Cerebellar cortex (tissue), 1 donor: ENCODE measurements at regions not wholly inside any gene's neighbourhood (a gene's known extent, or its start where the extent isn't known, plus 50 kb on each side); places are given as distances from the start of the nearest gene placed in this dataset.

Experiments
- DNase-seq: peaks from one replicate; pipeline ENCODE4 v3.0.0-alpha.2; 2015; ENCODE audit warnings: low spot score

DNA sequence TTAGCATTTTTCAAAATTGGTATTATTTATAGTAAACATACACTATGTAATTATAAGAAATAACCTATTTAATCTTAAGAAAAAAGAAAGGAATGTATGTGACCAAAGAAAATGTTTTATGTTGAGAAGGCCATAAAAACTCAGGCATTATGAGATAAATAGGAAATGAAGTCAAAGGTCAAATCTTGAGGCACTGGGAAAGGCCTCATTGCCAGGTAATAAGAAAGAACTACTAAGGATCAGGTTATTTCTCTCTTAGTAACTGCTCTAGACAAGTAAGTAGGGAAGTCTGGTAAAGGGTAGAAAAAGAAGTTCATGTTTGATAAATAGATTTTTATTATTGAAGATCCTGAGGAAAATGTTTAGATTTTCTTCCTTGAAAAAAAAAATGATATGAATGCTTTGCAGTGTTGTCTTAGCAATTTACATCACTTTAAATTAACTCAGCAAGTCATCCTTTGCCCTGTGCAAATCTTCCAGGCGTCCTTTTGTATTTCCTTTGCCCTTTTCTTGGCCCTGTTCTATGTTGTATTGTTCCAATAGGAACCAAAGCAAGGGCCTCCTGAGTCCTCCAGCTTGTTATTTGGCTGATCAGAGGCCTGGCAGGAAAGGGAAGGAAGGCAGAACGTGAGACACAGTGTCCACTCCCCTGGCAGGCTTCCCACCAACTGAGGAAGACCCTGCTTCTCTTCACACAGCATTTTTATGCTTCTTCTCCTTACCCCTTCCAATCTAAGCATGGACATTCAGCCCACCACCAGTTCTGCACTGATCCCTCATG is 260.4 kb upstream of the MIR17HG start:
- peak; percentile 42 for DNase-seq

DNA sequence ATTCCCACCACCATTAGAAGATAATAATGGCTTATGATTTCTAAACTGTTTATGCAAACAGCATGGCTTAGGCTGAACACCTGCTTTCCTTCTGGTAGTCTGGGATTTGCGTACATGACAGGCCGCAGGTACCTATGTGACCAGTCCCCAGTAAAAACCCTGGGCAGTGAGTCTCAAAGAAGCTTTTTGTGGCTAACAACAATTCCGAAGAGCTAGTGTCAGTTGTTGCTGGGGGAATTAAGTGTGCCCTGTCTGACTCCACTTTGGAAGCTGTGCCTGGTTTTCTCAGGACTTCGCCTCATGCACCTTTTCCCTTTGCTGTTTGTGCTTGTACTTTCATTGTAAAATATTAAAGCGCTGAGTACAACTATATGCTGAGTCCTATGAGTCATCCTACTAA is 250.2 kb upstream of the MIR17HG start:
- DNase-seq: no peak

DNA sequence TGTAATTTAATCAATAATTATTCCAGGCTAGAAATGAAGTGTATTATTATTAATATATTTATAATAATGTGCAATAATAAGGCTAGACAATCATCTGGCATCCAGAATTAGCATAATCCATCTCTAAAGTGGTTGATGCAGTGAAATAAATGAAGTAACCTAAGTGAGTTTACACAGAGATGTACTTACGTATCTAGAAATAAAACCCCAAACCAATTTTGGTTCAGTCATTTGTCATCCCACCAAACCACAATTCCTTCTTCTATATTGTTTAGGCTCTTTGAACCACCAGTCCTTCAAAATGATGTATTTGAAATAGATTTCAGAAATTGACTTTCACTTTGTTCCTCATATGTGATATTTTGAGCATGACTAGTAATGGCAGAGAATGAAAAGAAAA is 247.6 kb upstream of the MIR17HG start:
- DNase-seq: no peak

DNA sequence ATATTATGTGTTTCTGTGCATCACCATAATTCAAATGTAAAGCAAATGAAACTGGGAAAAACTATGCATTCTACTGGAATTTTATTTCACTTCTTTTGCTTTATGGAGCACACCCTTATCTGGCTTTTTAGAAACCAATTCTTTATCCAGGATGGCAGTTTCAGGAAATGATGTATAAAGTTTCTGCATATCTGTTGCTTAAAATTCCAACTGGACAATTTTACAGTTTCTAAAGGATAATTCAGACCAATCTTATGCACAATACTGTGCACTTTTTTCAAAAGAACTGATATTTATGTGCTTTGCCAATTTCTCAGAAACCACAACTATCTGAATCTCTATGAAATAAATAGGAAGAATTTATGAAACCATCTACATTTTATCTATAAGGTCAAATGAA is 246.5 kb upstream of the MIR17HG start:
- no peak for DNase-seq

DNA sequence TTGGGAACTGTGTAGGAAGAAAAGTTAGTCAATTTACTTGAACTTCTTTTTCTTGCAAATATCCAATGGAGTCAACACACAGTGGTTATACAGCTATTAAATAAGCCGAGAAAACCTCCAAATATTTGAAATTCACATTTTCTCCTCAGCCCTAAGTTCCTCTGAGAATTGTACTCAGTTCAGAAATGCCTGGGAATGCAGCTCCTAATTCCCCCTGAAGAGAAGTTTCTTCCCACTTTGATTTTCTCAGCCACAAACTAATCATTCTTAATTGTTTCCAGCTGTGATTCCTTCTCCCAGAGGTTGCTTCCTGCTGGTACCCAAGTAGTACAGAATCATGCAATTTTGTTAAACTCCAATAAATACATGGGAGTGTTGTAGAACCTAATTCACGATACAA is 246.1 kb upstream of the MIR17HG start:
- DNase-seq: peak; percentile 50

DNA sequence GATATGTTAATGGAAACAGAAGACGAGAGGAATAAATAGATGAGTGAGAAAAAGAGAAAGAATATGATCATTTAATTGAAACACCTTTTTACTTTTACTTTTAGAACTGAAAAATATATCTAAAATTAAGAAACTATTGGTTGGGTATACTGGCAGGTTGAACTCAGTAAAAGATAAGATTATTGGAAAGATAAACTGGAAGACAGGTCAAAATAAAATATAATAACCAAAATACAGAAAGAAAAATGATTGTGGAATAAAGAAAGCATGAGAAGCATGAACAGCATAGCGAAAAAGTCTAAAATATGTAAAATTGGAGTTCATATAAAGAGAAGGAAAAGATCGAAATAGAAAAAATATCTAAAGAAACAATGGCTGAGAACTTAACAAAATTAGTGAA is 242.2 kb upstream of the MIR17HG start:
- no peak for DNase-seq

DNA sequence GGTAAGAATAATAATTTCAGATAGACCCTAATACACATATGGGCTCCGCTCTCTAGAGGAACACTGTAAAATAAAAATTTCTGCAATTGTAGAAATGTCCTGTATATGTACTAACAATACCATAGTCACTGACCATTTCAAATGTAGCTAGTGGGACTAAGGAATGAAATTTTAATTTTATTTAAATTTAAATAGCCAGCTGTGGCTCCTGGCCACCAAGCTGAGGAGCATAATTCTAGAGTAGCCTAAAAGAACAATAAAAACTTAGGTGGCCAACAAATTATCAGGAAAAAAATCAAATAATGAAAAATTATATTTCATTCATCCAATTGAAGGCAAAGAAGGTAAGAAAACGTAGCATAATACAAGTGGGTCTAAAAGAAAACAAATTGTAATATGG is 240.9 kb upstream of the MIR17HG start:
- DNase-seq: no peak

DNA sequence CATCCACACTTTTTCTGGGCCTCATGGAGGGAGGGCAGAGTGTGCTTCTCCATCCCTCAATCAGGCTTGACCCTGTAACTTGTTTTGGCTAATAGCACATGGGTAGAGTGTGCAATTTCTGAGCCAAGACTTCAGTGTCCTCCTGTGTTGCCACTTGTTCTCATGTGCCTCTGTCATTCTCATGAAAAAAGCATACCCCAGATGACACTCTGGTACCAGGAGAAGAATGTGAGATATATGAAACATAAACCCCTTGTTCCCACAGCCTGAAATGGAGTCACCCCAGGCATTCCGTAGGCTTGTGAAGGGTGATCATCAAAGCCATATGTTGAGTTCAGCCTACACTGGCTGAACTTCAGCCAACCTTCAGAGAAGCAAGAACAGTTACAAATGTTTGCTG is 239.2 kb upstream of the MIR17HG start:
- DNase-seq: no peak

DNA sequence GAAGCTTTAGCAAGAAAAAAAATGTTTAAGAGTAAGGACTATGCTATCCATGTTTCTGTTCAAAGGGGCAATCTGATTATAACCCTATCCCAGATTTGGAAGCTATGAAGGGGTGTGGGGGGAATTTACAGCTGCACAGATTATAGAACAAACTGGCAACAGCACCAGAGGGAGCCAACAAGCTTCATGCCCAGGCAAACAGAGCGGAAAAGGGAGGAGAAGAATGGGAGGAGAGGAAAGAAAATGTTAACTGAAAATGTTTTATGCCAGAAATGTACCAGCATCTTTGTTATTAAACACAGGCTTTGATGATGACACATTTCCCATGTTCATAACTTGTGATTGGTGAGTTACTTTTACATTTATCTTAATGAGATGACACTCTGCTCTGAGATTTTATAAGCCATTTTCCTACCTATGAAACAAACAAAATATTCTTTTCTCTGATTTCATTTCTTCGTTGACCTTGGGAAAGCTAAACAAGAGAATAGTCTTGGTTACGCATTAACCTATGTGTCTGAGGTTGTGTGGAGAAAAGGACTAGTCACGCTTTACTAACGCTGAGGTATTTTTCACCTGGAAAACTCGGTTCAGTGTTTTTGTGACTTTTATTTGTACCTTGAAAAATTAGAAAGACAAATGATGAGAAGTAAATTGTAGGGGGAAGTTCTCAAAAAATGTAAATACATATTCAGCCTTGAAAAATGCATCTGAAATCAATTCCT is 235.8 kb upstream of the MIR17HG start:
- peak; percentile 44 for DNase-seq

DNA sequence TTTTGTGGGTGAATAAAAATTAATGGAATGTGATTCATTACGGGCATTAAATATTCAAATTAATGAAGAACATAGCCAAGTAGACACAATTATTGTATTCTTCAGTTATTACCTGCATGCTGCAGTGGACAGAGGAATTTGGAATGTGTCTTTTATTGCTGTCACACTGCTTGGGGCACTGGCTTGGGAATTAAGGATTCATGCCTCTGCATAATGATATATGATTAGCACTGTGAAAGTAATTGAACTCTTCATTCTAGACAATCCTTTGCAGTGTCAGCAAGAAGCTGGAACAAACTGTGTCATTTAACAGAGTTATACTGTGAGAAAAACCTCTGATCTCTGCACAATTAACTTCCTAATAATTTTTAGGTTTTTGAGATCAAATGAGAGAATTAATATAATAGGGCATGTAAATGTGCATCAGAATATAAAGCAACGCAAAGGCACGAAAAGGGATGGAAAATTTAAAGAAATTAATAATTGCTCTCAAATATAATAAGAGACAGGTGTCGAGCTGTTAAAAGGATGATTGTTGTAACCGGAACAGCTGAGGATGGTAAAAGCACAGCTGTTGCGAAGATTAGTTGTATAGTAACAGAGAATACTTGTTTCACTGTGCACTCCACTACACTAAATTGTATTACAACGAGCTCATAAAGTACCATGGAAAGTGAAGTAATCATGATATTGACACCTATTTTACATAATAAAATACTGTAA is 235.1 kb upstream of the MIR17HG start:
- peak; percentile 56 for DNase-seq

DNA sequence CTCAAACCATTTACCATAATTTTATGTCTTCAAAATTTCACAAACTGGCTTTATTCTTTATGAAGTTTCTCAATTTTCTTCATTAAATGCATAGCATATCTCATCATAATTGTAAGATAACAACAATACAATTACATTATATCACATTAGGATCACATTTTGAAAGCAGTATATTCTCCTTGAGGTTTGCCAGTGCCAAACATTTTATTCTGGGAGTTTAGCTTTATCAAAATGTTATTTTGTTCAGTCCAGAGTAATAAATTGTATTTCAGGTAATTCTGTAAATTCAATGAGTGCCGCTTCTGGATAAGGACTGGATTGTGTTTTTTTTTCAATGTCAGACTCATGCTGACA is 234.6 kb upstream of the MIR17HG start:
- no peak for DNase-seq

DNA sequence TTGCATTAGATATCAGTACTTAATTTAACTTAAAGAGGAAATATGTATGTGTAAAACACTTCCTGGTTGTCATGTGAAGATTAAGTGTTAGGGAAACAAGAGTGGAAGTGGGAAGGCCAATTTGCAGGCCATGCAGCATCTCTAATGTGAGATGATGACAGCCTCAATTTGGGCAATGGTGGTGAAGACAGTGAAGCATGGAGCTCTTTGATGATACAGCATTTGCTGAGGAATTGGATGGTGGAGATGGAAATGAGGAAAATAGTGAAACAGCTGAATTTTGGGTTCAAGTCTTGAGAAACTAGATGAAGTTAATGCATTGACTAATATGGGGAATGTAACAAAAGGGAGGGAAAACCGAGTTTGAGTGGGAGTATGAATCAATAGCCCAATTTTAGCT is 231.7 kb upstream of the MIR17HG start:
- DNase-seq: no peak

DNA sequence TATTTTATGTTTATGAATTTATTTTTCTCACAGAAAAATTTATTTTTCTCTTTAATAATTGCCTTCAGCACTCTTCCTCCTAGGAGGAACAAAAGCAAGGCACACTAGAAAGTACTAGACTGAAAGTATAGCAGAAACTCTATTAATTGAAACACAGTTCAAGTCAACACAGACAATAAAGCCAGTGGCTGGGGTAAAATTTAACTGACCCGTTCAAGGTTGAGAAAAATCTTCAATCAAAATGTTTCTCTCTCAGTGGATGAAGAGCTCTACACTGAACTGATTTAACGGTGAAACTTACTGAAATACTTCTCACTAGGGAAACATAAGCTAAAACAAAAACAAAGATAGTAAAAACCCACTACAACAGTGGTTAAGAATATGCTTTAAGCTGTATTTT is 230.1 kb upstream of the MIR17HG start:
- no peak for DNase-seq

DNA sequence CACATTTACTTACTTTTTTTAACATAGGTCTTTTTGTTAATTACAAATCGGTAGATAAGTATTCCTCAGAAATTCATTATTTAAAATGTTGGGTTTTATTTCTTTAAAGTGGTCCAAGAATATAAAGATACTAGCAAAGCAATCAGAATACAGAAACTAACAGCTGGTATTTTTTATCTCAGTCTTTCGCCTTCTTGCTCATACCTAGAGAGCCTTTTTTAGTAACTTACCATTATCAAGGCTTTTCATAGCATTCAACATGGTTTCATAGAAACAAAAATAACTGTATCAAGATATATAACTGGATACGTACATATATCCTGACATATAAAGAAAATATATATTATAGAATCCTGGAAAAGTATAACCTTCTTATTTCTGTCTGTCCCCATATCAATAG is 227.8 kb upstream of the MIR17HG start:
- no peak for DNase-seq

DNA sequence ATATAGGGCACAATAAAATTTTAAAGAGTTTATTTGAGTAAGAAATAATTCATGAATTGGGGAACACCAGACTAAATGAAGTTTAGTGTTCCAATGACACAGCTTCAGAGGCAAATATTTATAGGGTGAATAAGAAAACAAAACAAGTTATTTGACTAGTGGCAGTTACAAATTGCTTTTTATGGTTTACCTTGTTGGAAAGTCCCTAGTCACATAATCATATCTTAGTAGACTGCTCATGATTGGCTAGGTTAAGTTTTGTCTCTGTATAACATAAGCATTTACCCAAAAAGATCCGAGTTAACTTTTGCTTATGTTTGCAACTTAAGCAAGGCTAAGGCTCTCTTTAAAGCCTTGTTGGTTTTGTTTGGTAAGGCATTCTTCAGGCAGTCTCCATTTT is 224.7 kb upstream of the MIR17HG start:
- no peak for DNase-seq

DNA sequence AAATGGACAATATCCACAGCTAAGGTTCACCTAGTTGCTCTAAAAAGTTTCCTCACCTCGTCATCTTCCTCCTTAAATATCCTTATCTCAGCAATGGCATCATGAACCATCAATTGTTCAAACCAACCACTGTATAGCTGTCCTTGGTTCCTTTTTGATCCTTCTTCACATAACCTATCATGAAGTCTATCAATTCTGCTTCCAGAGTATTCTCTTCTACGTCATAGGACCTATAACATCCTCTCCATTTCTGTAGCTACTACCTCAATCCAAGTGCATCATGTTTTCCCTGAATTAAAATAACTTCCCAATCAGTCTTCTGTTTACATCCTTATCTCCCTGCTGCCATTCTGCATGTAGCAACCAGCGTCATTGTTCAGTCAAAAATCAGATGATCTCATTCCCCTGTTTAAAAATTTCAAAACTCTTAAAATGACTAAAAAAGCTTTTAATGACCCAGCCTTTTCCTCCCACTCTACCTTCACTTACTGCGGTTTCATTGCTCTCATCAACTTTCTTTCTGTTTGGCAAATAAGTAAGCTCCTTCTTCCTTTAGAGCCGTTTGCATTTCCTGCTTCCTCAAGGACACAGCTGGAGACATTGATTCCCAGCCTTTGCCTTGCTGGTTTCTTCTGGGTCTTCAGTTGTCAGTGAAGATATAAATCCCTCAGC is 223.9 kb upstream of the MIR17HG start:
- DNase-seq: peak; percentile 47

DNA sequence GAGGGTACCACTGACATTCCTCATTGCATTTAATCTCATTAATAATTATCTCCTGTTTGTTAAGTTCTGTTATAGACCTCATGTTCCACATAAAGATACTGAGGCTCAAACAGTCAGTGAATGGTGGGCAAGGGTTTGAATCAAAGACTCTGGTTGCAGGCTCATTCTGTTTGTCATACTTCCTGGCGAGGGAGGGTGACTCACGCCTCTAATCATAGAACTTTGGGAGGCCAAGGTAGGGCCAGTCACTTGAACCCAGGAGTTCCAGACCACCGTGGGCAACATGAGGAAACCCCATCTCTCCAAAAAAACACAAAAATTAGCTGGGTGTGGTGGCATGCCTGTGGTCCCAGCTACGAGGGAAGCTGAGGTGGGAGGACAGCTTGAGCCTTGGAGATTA is 220.7 kb upstream of the MIR17HG start:
- no peak for DNase-seq

DNA sequence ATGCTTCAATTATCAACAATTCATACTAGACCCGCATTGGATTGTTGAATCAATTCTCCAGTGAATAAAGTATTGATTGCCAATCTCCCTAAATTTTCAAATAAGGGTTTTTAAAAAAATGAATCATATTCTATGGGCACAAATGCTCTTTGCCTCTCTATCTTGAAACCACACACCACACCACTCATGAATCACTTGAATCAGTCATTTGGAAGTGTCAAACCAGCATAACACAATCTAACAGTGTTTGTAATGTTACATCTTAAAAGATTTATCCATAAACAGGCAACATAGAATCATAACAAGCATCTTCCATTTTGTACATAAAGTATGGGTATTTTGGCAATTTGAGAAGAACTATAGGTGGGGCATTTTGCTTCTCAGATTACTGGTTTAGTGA is 219.5 kb upstream of the MIR17HG start:
- DNase-seq: no peak

DNA sequence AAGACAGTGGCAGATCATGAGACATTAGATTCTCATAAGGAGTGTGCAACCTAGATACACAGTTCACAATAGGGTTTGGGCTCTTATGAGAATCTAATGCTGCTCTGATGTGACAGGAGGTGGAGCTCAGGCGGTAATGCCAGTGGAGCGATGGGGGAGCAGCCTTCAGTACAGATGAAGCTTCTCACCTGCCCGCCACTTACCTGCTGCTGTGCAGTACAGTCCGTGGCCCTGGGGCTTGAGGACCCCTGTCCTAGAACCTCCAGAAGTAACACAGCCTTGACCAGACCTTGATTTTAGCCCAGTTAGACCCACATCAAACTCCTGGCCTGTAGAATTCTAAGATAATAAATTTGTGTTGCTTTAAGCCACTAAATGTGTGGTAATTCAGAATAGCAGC is 215.1 kb upstream of the MIR17HG start:
- DNase-seq: no peak

DNA sequence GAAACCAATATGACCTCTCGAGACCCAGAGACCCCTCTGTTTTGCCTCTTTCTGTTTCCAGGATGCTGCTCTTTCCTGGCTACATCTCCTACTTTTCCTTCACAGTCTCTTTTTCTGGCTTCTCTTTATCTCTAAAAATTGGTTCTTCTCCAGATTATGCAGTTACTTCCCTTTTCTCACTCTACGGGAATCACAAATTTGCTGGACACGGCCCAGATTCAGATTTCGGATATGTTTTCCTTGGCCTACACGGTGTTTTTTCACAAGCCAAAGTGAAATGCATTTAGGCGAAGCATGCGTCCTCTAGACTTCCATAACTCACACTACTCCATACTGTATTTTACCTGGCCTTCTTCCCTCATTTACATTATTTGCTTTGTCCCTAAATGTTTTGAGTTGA is 214.7 kb upstream of the MIR17HG start:
- DNase-seq: no peak

DNA sequence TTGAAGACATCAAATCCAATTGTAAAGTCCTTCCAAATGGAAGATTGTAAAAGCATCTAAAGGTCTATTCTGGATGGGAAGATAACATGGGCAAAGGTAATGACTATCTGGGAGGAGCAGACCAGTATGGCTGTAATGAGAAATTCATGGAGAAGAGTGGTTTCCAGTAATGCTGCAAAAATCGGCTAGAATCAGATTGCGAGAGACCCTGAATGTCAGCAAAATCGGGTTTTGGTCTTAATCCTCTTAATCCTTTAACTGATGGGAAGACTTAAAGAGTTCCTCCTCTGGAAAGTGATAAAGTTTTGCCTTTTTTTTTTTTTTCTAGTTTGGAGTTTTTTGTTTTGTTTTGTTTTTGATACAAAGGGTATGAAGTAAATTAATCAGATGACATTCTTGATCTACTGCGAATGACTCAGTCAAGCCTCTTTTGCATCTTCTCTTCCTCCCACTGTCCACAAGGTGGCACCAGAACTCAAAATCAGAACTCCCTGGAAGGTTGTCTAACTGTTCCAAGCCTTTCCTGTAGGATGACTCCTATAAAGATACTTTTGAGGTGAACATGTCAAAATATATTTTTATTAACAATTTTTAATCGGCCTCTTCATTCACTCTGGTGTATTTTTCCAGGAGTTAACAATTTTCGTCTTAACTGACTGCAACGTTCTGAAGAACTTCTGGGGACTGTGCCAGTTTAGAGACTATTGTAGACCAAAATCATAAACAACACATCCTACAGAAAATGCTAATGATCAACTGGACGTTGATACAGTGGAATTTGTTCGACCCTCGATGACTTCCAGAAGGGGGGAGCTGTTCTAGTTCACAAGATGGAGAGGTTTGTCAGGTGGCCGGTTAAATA is 213.3 kb upstream of the MIR17HG start:
- DNase-seq: peak; percentile 77

DNA sequence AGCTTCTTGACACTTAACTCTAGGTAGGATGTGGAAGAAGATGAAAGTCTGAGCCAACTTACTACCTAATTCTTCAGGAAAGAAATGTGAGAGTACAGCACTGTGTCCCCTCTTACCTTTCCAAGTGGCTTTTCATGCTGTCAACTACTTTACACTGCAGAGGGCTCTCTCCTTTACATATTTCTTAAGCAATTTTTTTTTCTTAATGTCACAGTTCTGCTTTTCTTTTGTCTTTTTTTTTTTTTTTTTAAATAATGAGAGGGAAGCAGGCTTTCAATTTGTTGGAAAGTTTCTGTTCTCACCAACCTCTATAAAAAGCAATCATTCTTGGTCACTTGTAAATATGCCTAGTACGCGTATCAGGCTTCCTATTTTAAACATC is 212.7 kb upstream of the MIR17HG start:
- DNase-seq: no peak
